WTC11 (cell line): ENCODE measurements at regions not wholly inside any gene's neighbourhood (a gene's known extent, or its start where the extent isn't known, plus 50 kb on each side); places are given as distances from the start of the nearest gene placed in this dataset.

Experiments
- JUN ChIP-seq: sonication (generic); formaldehyde crosslinking; IDR thresholded peaks from 2 replicates; pipeline ENCODE4 v1.8.0; 2023; ENCODE audit warnings: mild to moderate bottlenecking, missing genetic modification reagents
- NR3C1 ChIP-seq: sonication (generic); formaldehyde crosslinking; conservative IDR thresholded peaks from 2 replicates; pipeline ENCODE4 v1.8.1; 2023; ENCODE audit warnings: low read depth, mild to moderate bottlenecking, missing genetic modification reagents
- RELA ChIP-seq: sonication (generic); formaldehyde crosslinking; IDR thresholded peaks from 2 replicates; pipeline ENCODE4 v1.8.1; 2022; ENCODE audit warnings: missing genetic modification reagents, mild to moderate bottlenecking, borderline replicate concordance
- SMAD4 ChIP-seq: sonication (generic); formaldehyde crosslinking; IDR thresholded peaks from 2 replicates; pipeline ENCODE4 v1.8.0; 2022; ENCODE audit warnings: mild to moderate bottlenecking, missing genetic modification reagents
- ZBTB21 ChIP-seq: sonication (generic); formaldehyde crosslinking; IDR thresholded peaks from 2 replicates; pipeline ENCODE4 v1.8.1; 2023; ENCODE audit warnings: mild to moderate bottlenecking, missing genetic modification reagents, borderline replicate concordance
- ZNF121 ChIP-seq: sonication (generic); formaldehyde crosslinking; IDR thresholded peaks from 2 replicates; pipeline ENCODE4 v1.8.0; 2023; ENCODE audit warnings: missing genetic modification reagents
- ZNF138 ChIP-seq: sonication (generic); formaldehyde crosslinking; conservative IDR thresholded peaks from 2 replicates; pipeline ENCODE4 v1.8.1; 2022; ENCODE audit warnings: mild to moderate bottlenecking, moderate library complexity, missing genetic modification reagents
- ZNF219 ChIP-seq: sonication (generic); formaldehyde crosslinking; IDR thresholded peaks from 2 replicates; pipeline ENCODE4 v1.8.0; 2023; ENCODE audit warnings: missing genetic modification reagents, mild to moderate bottlenecking, borderline replicate concordance
- ZNF416 ChIP-seq: fragments of 250-450 bp; sonication (Bioruptor Pico); IDR thresholded peaks from 2 replicates; pipeline ENCODE4 v1.9.0; 2021; ENCODE audit warnings: mild to moderate bottlenecking, inconsistent platforms
- TF ChIP-seq, protein P1 (sequence below): sonication (generic); formaldehyde crosslinking; conservative IDR thresholded peaks from 2 replicates; pipeline ENCODE4 v1.8.1; 2022; ENCODE audit warnings: mild to moderate bottlenecking, missing genetic modification reagents
- TF ChIP-seq, protein P2 (sequence below): fragments of 200-600 bp; IDR thresholded peaks from 2 replicates; pipeline ENCODE4 v1.8.0; 2022; ENCODE audit warnings: antibody characterized with exemption
- TF ChIP-seq, protein P3 (sequence below): sonication (generic); formaldehyde crosslinking; IDR thresholded peaks from 2 replicates; pipeline ENCODE4 v1.8.1; 2023; ENCODE audit warnings: mild to moderate bottlenecking, missing genetic modification reagents, moderate library complexity

DNA sequence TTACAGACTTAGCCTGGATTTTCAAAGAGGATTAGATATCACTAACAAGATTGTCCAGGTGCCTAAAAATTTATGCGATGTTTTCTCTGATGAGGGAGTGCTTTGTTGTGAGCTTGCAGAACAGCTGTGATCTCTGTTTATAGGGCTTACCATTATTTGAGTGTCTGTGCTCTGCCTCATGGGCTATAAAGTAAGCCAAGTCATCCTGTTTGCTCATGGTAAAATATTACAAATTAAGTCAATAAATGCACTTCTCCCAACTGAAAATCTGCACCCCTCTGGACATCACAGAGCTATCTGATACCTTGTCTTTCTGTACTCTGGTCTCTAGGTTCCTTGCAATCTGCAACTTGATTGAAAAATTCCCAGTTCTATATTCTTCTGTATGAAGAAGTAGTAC, 293.4 kb upstream of the ACTBL2 start:
- TF ChIP-seq, protein P1, sequence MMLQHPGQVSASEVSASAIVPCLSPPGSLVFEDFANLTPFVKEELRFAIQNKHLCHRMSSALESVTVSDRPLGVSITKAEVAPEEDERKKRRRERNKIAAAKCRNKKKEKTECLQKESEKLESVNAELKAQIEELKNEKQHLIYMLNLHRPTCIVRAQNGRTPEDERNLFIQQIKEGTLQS (CRISPR knock-in tag) = no peak
- no peak for TF ChIP-seq ZBTB21 (CRISPR knock-in tag)
- TF ChIP-seq ZNF416 (CRISPR knock-in tag) = no peak
- TF ChIP-seq, protein P2, sequence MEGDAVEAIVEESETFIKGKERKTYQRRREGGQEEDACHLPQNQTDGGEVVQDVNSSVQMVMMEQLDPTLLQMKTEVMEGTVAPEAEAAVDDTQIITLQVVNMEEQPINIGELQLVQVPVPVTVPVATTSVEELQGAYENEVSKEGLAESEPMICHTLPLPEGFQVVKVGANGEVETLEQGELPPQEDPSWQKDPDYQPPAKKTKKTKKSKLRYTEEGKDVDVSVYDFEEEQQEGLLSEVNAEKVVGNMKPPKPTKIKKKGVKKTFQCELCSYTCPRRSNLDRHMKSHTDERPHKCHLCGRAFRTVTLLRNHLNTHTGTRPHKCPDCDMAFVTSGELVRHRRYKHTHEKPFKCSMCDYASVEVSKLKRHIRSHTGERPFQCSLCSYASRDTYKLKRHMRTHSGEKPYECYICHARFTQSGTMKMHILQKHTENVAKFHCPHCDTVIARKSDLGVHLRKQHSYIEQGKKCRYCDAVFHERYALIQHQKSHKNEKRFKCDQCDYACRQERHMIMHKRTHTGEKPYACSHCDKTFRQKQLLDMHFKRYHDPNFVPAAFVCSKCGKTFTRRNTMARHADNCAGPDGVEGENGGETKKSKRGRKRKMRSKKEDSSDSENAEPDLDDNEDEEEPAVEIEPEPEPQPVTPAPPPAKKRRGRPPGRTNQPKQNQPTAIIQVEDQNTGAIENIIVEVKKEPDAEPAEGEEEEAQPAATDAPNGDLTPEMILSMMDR = no peak
- no peak for TF ChIP-seq ZNF219 (CRISPR knock-in tag)
- TF ChIP-seq NR3C1 = no peak
- TF ChIP-seq SMAD4 (CRISPR knock-in tag) = no peak
- TF ChIP-seq RELA (CRISPR knock-in tag) = no peak
- TF ChIP-seq JUN (CRISPR knock-in tag) = no peak
- TF ChIP-seq ZNF121 (CRISPR knock-in tag) = no peak
- TF ChIP-seq ZNF138 (CRISPR knock-in tag) = no peak
- TF ChIP-seq, protein P3, sequence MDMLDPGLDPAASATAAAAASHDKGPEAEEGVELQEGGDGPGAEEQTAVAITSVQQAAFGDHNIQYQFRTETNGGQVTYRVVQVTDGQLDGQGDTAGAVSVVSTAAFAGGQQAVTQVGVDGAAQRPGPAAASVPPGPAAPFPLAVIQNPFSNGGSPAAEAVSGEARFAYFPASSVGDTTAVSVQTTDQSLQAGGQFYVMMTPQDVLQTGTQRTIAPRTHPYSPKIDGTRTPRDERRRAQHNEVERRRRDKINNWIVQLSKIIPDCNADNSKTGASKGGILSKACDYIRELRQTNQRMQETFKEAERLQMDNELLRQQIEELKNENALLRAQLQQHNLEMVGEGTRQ (CRISPR knock-in tag) = no peak
